ENCODE measurements at regions not wholly inside any gene's neighbourhood (a gene's known extent, or its start where the extent isn't known, plus 50 kb on each side); places are given as distances from the start of the nearest gene placed in this dataset.

DNA sequence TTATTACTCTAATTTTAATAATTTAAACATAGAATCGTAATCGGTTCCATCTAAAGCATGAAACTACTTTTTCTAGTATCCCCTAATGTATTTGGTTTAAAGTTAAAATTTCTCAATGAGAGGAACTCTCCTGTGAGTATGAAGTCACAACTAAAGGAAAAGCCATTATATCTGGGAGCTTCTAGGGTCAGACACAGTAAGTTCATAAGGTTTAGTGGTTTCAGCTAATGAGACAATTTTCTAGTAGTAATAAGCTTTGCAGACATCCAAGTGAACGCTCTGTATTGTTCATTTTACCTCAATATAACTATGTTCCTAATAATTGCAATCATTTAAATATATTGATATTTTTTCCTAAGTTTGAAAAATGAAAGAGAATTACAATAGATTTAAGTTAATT lies 364.4 kb upstream of the CDH9 start:
- Histone ChIP-seq H3K27me3 (no peaks in the 10 kb centered on the region), H3K4me3 (no peak overlapping the region), H3K4me1 (no peaks in the 10 kb centered on the region), H3K9me3 (no peaks in the 10 kb centered on the region), H3K27ac (no peak overlapping the region), H3K36me3 (no peaks in the 10 kb centered on the region)
- TF ChIP-seq, protein P1, sequence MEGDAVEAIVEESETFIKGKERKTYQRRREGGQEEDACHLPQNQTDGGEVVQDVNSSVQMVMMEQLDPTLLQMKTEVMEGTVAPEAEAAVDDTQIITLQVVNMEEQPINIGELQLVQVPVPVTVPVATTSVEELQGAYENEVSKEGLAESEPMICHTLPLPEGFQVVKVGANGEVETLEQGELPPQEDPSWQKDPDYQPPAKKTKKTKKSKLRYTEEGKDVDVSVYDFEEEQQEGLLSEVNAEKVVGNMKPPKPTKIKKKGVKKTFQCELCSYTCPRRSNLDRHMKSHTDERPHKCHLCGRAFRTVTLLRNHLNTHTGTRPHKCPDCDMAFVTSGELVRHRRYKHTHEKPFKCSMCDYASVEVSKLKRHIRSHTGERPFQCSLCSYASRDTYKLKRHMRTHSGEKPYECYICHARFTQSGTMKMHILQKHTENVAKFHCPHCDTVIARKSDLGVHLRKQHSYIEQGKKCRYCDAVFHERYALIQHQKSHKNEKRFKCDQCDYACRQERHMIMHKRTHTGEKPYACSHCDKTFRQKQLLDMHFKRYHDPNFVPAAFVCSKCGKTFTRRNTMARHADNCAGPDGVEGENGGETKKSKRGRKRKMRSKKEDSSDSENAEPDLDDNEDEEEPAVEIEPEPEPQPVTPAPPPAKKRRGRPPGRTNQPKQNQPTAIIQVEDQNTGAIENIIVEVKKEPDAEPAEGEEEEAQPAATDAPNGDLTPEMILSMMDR (IDR thresholded peaks at IDR 0.05) = no peak
- no peak for DNase-seq (ENCODE audit: low spot score)

DNA sequence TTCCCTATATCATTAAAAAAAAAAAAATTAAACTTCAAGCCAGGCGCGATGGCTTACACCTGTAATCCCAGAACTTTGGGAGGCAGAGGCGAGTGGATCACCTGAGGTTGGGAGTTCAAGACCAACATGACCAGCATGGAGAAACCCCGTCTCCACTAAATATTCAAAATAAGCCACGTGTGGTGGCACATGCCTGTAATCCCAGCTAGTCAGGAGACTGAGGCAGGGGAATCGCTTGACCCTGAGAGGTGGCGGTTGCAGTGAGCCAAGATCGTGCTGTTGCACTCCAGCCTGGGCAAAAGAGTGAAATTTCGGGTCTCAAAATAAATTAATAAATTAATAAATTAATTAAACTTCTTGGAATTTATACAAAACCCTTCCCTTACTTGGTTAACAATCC lies 358.6 kb upstream of the CDH9 start:
- no peaks in the 10 kb centered on the region for H3K9me3 ChIP-seq
- H3K27ac ChIP-seq = no peak overlapping the region
- no peaks in the 10 kb centered on the region for H3K4me1 ChIP-seq
- H3K36me3 ChIP-seq = no peaks in the 10 kb centered on the region
- no peak for DNase-seq (ENCODE audit: low spot score)
- TF ChIP-seq, protein P1 (IDR thresholded peaks at IDR 0.05) = no peak
- H3K4me3 ChIP-seq = no peak overlapping the region
- no peaks in the 10 kb centered on the region for H3K27me3 ChIP-seq

DNA sequence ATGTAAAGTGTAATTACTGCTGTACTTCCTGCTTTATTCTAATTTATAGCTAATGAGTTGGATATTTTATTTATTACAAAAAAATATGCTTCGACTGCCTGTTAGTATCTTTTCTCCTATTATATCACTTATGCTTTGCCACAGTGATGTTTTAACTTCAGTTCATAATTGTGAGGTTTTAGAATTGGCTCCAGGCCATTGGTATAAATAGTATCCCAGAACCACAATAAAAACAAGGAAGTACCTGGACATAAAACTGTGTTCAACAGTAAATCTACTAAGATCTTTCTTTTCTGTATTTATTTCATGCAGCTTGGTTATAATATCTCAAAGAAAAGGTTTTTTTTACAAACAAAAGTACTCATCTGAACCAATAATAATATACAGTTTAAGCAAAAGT lies 354.3 kb upstream of the CDH9 start:
- Histone ChIP-seq H3K27me3 (no peaks in the 10 kb centered on the region), H3K9me3 (no peaks in the 10 kb centered on the region), H3K27ac (no peak overlapping the region), H3K36me3 (no peaks in the 10 kb centered on the region), H3K4me3 (no peak overlapping the region), H3K4me1 (no peaks in the 10 kb centered on the region)
- TF ChIP-seq, protein P1 (IDR thresholded peaks at IDR 0.05) = no peak
- DNase-seq (ENCODE audit: low spot score) = no peak

DNA sequence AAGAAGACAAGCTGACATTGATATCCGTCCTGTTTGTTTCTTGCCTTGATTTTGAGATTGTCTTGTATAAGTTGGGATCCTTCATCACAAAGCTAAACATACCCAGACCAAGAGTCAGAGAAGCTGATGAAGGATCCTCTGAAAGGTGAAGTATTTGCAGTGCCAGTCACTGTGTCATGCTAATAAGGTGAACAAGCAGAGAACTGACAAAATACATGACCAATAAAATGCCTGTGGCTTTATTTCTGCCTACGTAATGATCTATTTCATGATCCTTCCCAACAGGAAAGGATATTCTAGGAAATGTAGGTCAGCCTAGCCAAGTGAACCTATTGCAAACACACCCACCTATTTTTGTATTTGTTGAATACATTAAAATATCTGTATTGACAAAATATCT lies 351.3 kb upstream of the CDH9 start:
- Histone ChIP-seq H3K4me1 (no peaks in the 10 kb centered on the region), H3K9me3 (no peaks in the 10 kb centered on the region), H3K27me3 (no peaks in the 10 kb centered on the region), H3K36me3 (no peaks in the 10 kb centered on the region), H3K4me3 (no peak overlapping the region), H3K27ac (no peak overlapping the region)
- TF ChIP-seq, protein P1 (IDR thresholded peaks at IDR 0.05) = no peak
- DNase-seq (ENCODE audit: low spot score) = no peak

DNA sequence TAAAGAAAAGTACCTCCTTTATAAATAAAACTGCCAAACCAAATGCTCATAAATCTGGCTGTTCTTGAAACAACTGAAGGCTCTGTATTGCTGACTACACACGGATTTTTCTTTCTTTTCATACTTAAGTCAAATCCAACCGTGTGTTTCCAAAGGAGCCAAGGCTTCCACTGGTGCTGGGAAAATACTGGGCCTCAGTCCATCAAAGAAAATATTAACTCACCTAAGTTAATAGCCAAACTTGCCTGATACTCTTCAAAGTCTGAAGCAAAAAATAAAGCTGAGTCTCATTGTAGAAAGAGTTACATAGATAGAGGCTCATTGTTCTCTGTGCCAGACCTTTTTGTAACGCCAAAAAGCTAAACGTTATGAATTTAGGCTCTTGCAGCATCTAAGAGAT lies 350.4 kb upstream of the CDH9 start:
- Histone ChIP-seq H3K9me3 (no peaks in the 10 kb centered on the region), H3K4me1 (no peaks in the 10 kb centered on the region), H3K27me3 (no peaks in the 10 kb centered on the region), H3K36me3 (no peaks in the 10 kb centered on the region), H3K27ac (no peak overlapping the region), H3K4me3 (no peak overlapping the region)
- DNase-seq (ENCODE audit: low spot score) = no peak
- TF ChIP-seq, protein P1 (IDR thresholded peaks at IDR 0.05) = no peak

DNA sequence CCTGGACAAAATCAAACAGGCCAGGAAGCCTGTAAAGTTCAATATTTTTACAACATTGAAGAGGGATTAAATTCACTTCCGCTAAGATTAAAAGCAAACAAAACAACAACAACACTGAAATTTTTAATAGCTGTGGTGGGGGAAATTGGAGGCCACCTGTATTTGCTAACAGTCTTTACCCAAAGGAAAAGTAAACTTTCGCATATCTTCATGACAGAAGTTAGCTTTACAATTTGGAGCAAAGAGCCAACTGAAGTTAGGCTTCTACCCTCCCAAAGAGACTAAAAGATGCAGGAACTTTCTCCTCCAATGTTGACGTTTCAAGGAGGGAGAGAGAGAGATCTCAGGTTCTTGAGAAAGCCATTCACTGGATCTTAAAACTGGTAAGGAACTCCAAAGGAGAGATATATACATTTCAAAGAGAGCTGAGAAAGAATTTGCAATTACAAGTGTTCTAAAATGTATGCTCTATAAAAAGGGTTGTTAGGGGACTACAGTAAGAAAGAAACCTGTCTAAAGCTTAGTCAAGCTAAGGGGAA lies 349.2 kb upstream of the CDH9 start:
- Histone ChIP-seq H3K9me3 (no peaks in the 10 kb centered on the region), H3K27ac (no peak overlapping the region), H3K27me3 (no peaks in the 10 kb centered on the region), H3K36me3 (no peaks in the 10 kb centered on the region), H3K4me3 (no peak overlapping the region), H3K4me1 (no peaks in the 10 kb centered on the region)
- no peak for DNase-seq (ENCODE audit: low spot score)
- TF ChIP-seq, protein P1 (IDR thresholded peaks at IDR 0.05) = no peak
